ENCODE measurements at regions not wholly inside any gene's neighbourhood (a gene's known extent, or its start where the extent isn't known, plus 50 kb on each side); places are given as distances from the start of the nearest gene placed in this dataset.

- BruUV-seq (replicated peaks) = no TSS peak
- no peaks in the 10 kb centered on the region for H3K27me3 ChIP-seq (ENCODE audit: low read length)
- ATAC-seq = no peak
Measured at GRCh38 chr16:60225541-60225940, 1491.4 kb upstream of the GOT2 start.

GRCh38 chr16:60217787-60218186 is 1483.7 kb upstream of the GOT2 start:
- no peaks in the 10 kb centered on the region for H3K79me2 ChIP-seq (ENCODE audit: low read length)
- no peaks in the 10 kb centered on the region for H3F3A ChIP-seq (ENCODE audit: low read length, unreplicated experiment)
- ChIA-PET CTCF (no interaction called here), POLR2A (ENCODE audit: unreplicated experiment) (no interaction called here)
- no peaks in the 10 kb centered on the region for H3K36me3 ChIP-seq (ENCODE audit: low read depth, low read length)
- no peak overlapping the region for H2AFZ ChIP-seq (ENCODE audit: low read length)
- H3K4me3 ChIP-seq (ENCODE audit: low read length) = no peak overlapping the region
- H3K27me3 ChIP-seq (ENCODE audit: low read length) = no peaks in the 10 kb centered on the region
- no peaks in the 10 kb centered on the region for H3K9me2 ChIP-seq (replicated peaks; ENCODE audit: low read length)
- no peaks in the 10 kb centered on the region for H3K9me3 ChIP-seq (ENCODE audit: low read length)
- intact Hi-C loops (cut with micrococcal nuclease) = no loop called here
- no peaks in the 10 kb centered on the region for H3K4me1 ChIP-seq (ENCODE audit: insufficient read depth, low read length)
- DNase-seq (no peak), ATAC-seq (no peak)
- H3K4me2 ChIP-seq (ENCODE audit: low read length) = no peak overlapping the region
- H3K9ac ChIP-seq (ENCODE audit: low read length) = no peak overlapping the region
- no peak overlapping the region for H3K27ac ChIP-seq (ENCODE audit: low read length)
- H4K20me1 ChIP-seq (ENCODE audit: low read length) = no peaks in the 10 kb centered on the region
- TF ChIP-seq CTCF (conservative IDR thresholded peaks at IDR 0.05; ENCODE audit: low read depth, low read length) (no peak), EZH2phosphoT487 (IDR thresholded peaks at IDR 0.05; ENCODE audit: borderline replicate concordance, low read length) (no peak), EZH2 (IDR thresholded peaks at IDR 0.05; ENCODE audit: low read length, unreplicated experiment) (no peak)
- BruUV-seq (replicated peaks) = no TSS peak

More at GRCh38 chr16:60225541-60225940, 1491.4 kb upstream of the GOT2 start:
- Histone ChIP-seq H3K27ac (ENCODE audit: low read length) (no peak overlapping the region), H3K9me3 (ENCODE audit: low read length) (no peaks in the 10 kb centered on the region), H3K79me2 (ENCODE audit: low read length) (no peaks in the 10 kb centered on the region), H3K4me3 (ENCODE audit: low read length) (no peak overlapping the region), H2AFZ (ENCODE audit: low read length) (no peak overlapping the region), H3K9me2 (replicated peaks; ENCODE audit: low read length) (no peaks in the 10 kb centered on the region), H4K20me1 (ENCODE audit: low read length) (no peaks in the 10 kb centered on the region), H3K4me2 (ENCODE audit: low read length) (no peak overlapping the region), H3K36me3 (ENCODE audit: low read depth, low read length) (no peaks in the 10 kb centered on the region), H3F3A (ENCODE audit: low read length, unreplicated experiment) (no peaks in the 10 kb centered on the region), H3K9ac (ENCODE audit: low read length) (no peak overlapping the region), H3K4me1 (ENCODE audit: insufficient read depth, low read length) (no peaks in the 10 kb centered on the region)
- POLR2A ChIA-PET (ENCODE audit: unreplicated experiment) = no interaction called here
- no peak for TF ChIP-seq EZH2phosphoT487 (IDR thresholded peaks at IDR 0.05; ENCODE audit: borderline replicate concordance, low read length)
- TF ChIP-seq EZH2 (IDR thresholded peaks at IDR 0.05; ENCODE audit: low read length, unreplicated experiment) = no peak
- no peak for TF ChIP-seq CTCF (conservative IDR thresholded peaks at IDR 0.05; ENCODE audit: low read depth, low read length)
- no peak for DNase-seq
- CTCF ChIA-PET = no interaction called here
- intact Hi-C loops (cut with micrococcal nuclease) = no loop called here

GRCh38 chr16:60214311-60214710 is 1480.2 kb upstream of the GOT2 start:
- intact Hi-C loops (cut with micrococcal nuclease) = no loop called here
- Histone ChIP-seq H3K4me2 (ENCODE audit: low read length) (no peak overlapping the region), H3K27ac (ENCODE audit: low read length) (no peak overlapping the region), H3K4me1 (ENCODE audit: insufficient read depth, low read length) (no peaks in the 10 kb centered on the region), H3K9me3 (ENCODE audit: low read length) (no peaks in the 10 kb centered on the region), H3K36me3 (ENCODE audit: low read depth, low read length) (no peaks in the 10 kb centered on the region), H2AFZ (ENCODE audit: low read length) (no peak overlapping the region), H3K79me2 (ENCODE audit: low read length) (no peaks in the 10 kb centered on the region), H3K9ac (ENCODE audit: low read length) (no peak overlapping the region), H3F3A (ENCODE audit: low read length, unreplicated experiment) (no peaks in the 10 kb centered on the region), H3K27me3 (ENCODE audit: low read length) (no peaks in the 10 kb centered on the region), H3K4me3 (ENCODE audit: low read length) (no peak overlapping the region), H3K9me2 (replicated peaks; ENCODE audit: low read length) (no peaks in the 10 kb centered on the region), H4K20me1 (ENCODE audit: low read length) (no peaks in the 10 kb centered on the region)
- TF ChIP-seq EZH2phosphoT487 (IDR thresholded peaks at IDR 0.05; ENCODE audit: borderline replicate concordance, low read length) = no peak
- TF ChIP-seq EZH2 (IDR thresholded peaks at IDR 0.05; ENCODE audit: low read length, unreplicated experiment) = no peak
- TF ChIP-seq CTCF (conservative IDR thresholded peaks at IDR 0.05; ENCODE audit: low read depth, low read length) = no peak
- BruUV-seq (replicated peaks) = no TSS peak
- DNase-seq (no peak), ATAC-seq (no peak)
- CTCF ChIA-PET = no interaction called here
- POLR2A ChIA-PET (ENCODE audit: unreplicated experiment) = no interaction called here

All from PC-3 (cell line).